GM21515 (cell line): ENCODE measurements at regions not wholly inside any gene's neighbourhood (a gene's known extent, or its start where the extent isn't known, plus 50 kb on each side); places are given as distances from the start of the nearest gene placed in this dataset.

ENCODE experiments used
- ATAC-seq: cut with Tn5 transposase; IDR thresholded peaks from one replicate; pipeline ENCODE4 v1.9.1; 2021; ENCODE audit not compliant: unreplicated experiment

DNA sequence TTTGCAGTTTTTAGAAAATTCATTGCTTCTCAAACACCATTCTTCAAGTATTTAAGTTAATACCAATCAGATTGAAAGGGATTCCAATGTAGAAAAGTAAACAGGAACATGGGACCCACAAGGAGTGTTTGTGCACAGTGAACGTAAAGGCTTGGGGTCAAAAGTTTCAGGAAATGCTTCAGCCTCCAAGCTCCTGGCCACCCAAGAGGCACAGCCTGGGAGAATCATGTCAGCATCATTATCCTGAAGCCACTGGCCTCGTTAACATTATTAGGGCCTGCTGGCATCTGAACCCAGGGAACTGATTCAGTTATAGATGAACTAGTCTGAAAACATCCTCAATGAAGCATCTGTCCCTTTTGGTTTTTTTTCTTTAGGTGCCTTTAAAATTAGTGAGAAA is 122.9 kb downstream of the NXNL2 start:
- no peak for ATAC-seq

DNA sequence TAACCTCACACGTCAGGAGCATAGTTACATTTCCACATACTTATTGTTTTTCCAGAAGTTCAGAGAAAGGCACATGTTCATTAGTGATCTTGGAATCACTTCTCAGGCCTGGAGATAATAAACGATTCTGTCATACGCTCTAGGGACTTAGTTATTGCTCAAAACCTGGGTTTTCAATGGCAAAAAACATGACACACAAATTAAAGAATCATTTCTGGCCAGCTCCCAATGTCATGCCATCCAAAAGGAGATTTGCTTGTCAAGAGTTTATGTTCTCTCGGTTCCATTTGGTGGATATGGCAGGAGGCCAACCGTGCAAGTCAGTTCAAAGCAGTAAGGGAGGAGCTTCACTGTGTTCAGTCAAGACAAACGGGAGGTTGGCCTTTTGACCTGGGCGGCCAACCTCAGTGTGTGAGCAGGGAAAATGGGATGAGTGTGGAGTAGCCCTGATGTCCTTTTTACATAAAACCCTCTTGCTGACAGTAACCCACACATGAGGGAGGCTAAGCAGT is 123.4 kb downstream of the NXNL2 start:
- no peak for ATAC-seq

GRCh38 chr9:88659126-88659525 is 124.1 kb downstream of the NXNL2 start:
- ATAC-seq = no peak

GRCh38 chr9:88660611-88661010 is 125.6 kb downstream of the NXNL2 start:
- ATAC-seq = no peak

- ATAC-seq = no peak
These were observed 126.8 kb downstream of the NXNL2 start for GRCh38 chr9:88661759-88662158.

DNA sequence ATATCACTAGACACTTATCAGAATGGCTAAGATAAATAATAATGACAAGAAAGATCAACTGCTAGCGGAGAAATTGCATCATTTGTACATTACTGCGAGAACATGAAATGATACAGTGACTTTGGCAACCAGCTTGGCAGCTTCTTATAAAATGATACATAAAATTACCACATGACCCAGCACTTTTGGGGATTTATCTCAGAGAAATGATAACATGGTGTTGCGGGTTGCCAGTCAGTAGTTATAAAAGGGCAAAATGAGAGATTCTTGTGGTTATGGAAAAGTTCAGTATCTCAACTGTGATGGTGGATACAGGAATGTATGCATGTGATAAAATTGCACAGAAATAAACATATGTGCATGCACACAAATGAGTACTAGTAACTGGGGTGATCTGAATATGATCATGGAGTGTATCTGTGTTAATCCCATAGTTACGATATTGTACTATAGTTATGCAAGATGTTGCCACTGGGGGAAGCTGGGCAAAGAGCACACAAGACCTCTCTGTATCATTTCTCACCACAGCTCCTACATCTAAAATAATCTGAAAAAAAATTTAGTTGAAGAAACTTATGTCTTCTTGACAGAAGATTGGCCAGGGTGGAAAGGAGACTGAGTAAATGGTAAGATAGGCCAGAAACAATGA is 128.9 kb downstream of the NXNL2 start:
- ATAC-seq = no peak

GRCh38 chr9:88664773-88665172 is 129.8 kb downstream of the NXNL2 start:
- ATAC-seq = no peak

DNA sequence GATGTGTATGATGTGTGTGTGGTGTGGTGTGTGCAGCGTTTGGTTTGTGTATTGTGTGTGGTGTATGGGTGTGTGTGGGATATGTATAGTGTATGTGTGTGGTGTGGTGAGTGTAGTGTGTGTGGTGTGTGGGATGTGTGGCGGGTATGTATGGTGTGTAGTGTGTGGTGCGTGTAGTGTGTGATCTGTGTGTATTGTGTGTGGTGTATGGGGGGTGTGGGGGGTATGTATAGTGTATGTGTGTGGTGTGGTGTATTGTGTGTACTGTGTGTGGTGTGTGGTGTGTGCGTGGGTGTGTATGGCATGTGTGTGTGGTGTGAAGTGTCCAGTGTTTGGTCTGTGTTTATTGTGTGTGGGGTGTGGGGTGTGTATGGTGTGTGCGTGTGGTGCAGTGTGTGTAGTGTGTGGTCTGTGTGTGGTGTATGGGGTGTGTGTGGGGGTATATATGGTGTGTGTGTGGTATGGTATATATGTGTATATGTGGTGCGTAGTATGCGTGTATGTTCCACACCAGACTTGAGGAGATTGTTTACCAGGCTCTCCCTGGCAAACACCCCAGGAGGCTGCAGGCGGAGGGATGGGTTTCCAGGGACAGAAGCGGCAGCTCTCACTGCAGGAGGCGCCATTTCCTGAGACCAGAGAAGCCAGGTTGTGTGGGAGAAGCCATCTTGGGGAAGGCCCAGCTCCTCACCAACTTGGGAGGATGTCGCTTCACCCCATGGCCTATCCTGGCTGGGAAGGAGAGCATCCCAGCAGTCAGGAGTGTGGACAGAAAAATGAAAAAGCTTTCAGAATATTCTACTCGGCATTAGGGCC is 138.1 kb downstream of the NXNL2 start:
- no peak for ATAC-seq

DNA sequence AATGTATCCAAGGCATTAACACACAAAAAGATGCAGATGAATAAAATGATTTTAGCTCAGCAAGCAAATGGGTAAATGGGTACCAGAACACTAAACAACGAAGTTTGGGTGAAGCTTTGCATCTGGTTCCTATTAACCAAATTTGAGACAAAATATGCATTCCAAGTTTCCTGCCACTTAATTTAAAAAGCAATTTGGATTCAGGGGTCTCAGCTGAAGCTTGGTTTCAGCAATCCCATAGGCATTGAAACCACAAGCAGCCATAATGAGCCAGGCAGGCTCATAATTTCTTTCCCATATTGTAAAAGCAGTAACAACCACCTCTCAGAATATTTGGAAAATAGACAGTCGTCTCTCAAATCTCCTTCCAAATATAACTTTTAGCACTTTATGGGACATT is 138.9 kb downstream of the NXNL2 start:
- no peak for ATAC-seq

DNA sequence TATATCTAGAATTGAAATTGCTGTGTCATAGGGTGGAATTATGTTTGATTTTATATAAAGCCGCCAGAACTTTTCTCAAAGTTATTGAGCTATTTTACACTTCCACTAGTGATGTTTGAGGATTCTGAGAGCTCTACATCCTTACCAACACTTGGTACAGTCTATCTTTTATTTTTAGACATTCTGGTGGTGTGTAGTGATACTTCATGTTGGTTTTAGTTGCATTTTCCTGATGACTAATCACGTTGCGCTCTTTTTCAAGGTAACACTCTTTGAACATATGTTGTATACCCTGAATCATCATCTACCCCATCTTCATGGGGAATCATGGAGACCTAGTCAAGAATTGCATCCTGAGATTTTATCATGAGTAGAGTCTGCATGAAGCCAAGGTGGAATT is 141.7 kb downstream of the NXNL2 start:
- ATAC-seq = no peak

DNA sequence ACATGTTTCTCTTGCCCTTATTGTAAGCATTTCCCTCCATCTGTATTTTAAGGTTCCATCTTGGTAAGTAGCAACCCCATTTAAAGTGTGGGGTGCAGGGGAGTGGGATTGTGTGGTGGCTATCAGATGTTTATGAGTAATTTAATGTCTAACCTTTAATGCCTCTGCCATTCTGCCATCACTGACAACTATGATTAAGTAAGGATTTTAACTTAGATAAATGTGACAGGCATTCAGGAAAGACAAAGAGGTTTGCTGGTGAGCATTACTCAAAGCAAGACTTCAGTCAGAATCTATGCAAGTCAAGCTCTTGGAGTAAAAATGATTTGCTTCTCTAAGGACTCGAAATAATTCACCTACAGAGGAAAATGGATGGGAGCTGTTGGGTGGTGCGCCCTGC is 143.0 kb downstream of the NXNL2 start:
- ATAC-seq = no peak

DNA sequence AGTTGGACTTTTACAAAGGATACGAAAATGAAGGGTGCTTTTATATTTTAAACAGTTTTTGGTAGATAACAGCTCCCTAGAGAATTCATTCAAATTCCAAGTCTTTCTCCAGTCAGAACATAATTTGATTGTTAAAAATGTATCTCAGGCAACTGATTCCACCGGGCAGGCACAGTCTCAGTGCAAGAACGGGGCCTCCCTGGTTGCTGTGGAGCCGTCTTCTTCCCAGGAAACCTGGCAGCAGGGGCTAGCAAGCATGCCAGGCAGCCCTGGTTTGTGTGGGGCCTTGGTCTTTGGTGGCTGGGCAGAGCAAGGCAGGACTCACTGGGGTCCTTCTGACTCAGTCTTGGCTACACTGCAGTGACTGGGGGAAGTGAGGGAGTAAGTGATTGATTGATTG is 143.5 kb downstream of the NXNL2 start:
- no peak for ATAC-seq

DNA sequence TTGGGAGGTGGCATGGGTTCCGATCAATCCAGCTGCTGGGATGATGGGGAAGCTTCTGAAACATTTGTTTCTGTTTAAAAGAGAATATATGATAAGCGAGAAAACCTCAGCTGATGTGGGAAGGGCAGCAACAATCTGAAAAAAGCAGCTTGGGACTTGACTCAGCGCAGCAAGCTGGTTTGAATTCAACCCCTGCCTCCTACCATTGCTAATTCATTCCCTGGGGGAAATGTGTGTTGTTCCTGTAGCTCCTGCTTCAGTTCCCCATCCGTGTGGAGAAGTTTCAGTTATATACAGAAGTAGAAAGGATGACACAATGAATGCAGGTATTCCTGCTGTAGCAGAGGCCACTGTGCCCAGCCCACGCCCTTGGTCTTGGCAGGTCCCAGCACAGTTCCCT is 145.1 kb downstream of the NXNL2 start:
- ATAC-seq = no peak

DNA sequence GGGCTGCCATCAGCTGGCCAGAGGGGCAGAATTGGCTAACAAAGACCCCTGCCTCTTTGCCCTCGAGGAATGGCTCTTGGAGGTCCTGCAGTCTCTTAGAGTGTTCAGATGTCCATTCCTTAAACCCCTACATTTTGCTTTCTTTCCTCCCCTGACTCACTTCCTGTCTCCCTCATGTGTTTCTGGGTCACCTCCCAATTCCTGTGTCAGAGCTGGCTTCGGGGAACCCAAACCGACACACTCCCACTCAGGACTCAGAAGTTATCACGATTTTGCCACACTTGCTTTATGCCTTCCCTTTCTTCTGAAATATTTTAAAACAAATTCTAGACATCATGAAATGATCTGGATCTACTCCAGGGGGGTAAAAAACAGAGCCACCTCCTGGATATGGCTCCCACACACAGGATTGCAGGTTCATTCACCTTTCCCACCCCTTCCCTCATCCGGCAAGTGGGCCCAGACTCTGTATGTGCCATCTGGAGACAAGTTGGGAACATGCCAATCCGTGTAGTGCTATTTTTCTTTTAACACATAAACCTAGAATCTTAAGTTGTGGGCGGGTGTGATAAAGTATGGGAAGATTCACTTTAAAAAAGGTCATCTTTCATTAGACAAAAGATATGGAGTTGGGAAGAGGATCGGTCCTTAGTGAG is 145.7 kb downstream of the NXNL2 start:
- ATAC-seq = no peak

DNA sequence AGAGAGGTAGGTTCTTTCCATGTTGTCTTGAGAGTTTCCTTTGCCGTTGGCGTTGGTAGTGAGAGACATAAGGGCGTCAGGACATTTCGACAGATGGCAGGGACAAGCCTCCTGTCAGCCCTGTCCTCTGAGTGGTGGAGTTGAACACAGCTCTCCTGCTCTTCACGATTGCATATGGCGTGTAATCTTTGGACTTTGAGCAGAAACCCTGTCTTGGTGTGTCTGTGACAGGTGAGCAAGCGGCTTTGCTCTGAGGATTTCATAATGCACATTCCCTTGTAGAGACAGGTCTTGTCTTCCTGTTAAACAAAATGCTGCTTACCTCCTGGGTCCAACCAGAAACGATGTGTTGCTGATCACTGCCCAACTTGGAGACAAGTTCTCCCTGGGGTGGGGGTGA is 146.5 kb downstream of the NXNL2 start:
- no peak for ATAC-seq

DNA sequence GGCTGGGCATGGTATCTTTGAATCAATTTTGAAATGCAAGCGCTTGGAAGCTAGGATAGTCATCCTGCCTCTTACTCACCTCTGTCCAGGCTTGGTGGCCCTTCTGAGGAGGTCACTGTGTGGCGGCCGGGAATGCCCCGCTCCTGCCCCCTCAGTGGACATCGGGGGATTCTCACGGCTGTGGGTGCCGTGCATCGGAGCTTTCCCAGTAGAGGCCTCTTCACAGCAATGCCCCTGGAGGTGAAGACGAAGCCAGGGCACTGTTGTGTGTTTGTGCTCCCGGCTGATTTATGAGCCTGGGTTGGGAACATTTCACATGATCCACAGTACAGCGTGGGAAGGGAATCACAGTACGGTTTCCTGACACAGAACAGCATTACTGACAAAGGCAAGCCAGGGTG is 147.5 kb downstream of the NXNL2 start:
- ATAC-seq = no peak

DNA sequence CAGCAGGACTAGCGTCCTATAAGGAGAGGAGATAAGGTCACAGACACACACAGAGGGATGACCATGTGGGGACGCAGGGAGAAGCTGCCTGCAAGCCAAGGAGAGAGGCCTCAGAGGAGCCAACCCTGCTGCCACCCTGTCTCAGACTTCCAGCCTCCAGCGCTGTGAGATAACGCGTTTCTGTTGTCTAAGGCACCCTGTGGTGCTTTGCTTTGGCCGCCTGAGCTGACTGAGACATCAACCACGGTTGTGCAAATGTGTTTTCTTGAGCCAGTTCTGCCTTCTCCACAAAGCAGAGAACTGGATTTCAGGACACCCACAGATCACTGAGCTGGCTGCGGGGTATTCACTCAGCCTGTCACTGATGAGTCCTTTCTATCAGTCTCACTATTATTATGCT is 149.1 kb downstream of the NXNL2 start:
- no peak for ATAC-seq

DNA sequence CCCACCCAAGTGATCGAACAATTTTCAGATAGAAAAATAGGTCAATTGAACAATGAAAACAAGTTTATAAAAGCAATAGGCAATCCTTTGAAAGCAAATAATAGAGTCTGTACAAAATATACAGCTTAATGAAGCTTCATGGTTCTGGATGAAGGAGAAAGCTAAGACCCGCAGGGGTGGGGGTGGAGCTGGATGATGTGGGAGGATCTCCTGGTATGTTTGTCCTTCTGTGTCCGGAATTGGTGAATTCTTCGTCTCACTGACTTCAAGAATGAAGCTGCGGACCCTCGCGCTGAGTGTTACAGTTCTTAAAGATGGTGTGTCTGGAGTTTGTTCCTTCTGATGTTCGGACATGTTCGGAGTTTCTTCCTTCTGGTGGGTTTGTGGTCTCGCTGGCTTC is 149.9 kb downstream of the NXNL2 start:
- no peak for ATAC-seq

DNA sequence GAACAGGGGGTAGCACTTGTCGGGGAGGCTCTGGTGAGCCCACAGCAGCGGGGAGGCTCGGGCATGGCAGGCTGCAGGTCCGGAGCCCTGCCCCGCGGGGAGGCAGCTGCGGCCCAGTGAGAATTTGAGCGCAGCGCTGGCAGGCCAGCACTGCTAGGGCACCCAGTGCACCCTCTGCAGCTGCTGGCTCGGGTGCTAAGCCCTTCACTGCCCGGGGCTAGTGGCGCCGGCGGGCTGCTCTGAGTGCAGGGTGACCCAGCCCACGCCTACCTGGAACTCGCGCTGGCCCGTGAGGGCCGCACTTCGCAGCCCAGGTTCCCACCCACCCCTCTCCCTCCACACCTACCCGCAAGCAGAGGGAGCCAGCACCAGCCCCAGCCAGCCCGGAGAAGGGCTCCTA is 151.0 kb downstream of the NXNL2 start:
- ATAC-seq = no peak

GRCh38 chr9:88689509-88690298 is 154.7 kb downstream of the NXNL2 start:
- ATAC-seq = no peak

DNA sequence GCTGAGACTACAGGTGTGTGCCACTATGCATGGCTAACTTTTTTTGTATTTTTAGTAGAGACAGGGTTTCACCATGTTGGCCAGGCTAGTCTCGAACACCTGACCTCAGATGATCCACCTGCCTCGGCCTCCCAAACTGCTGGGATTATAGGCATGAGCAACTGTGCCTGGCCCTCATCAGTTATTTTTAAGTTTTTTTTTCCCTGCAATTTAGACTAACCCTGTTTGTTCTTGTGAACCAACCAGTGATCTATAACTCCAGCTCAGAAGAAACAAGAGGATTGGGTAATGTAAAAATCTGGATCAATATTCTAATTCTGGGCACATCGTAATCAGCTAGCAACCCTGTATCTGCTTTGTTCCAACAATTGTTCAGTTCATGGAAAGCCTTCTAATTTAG is 155.7 kb downstream of the NXNL2 start:
- no peak for ATAC-seq
